ENCODE measurements at regions not wholly inside any gene's neighbourhood (a gene's known extent, or its start where the extent isn't known, plus 50 kb on each side); places are given as distances from the start of the nearest gene placed in this dataset.
"Not testable (repeated sequence)": the region's sequence is repeated elsewhere in the genome, so short reads cannot be mapped to it uniquely, and the experiment has no call there.

GRCh38 chr12:124070394-124071074 is 97.5 kb downstream of the ZNF664 start:
- not testable (repeated sequence) for H3K4me1 ChIP-seq (ENCODE audit: insufficient read depth, low read length); H3K36me3 ChIP-seq (ENCODE audit: insufficient read depth, low read length); H3K27ac ChIP-seq (ENCODE audit: low read depth, low read length); H3K27ac Mint-ChIP-seq (ENCODE audit: unreplicated experiment); H2AFZ ChIP-seq (ENCODE audit: low read depth, low read length); H3K4me2 ChIP-seq (ENCODE audit: low read length); DNase-seq (ENCODE audit: low read depth); FAIRE-seq; H3K9me3 Mint-ChIP-seq (ENCODE audit: unreplicated experiment); H3K4me3 Mint-ChIP-seq (ENCODE audit: unreplicated experiment); H3K4me3 ChIP-seq (ENCODE audit: insufficient read depth, low read depth, low read length); H3K79me2 ChIP-seq (ENCODE audit: insufficient read depth, low read length); H4K20me1 ChIP-seq (ENCODE audit: insufficient read depth, low read length); H3K36me3 Mint-ChIP-seq (ENCODE audit: low read depth, unreplicated experiment); H3K27me3 ChIP-seq (ENCODE audit: insufficient read depth, low read length); H3K9ac ChIP-seq (ENCODE audit: low read length); H3K27me3 Mint-ChIP-seq (ENCODE audit: low read depth, unreplicated experiment); H3K9me3 ChIP-seq (ENCODE audit: insufficient read depth, low read depth, low read length)
- peaks cover 19% of the 10 kb centered on the region for H3K4me1 Mint-ChIP-seq (ENCODE audit: low read depth, unreplicated experiment)

DNA sequence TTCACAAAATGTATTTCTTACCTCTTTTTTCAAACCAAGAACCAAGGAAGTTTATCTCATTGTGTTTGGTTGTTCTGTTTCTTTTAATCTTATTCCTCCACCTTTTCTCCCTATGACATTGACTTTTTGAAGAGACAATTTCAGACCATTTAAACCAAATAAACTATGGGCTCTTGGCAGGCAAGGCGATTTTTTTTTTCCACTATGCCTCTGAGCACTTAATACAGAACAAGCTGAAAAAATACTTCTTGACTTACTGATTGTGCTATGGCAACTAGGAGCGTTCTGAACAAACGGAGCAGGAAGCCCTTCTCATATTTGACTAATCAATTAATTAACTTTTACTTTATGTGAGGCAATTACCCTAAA is 98.0 kb downstream of the ZNF664 start:
- Histone ChIP-seq H2AFZ (ENCODE audit: low read depth, low read length) (no peak overlapping the region), H3K9ac (ENCODE audit: low read length) (no peak overlapping the region), H3K27ac (ENCODE audit: low read depth, low read length) (no peak overlapping the region), H3K27me3 (ENCODE audit: insufficient read depth, low read length) (peaks cover 2% of the 10 kb centered on the region), H4K20me1 (ENCODE audit: insufficient read depth, low read length) (no peaks in the 10 kb centered on the region), H3K9me3 (ENCODE audit: insufficient read depth, low read depth, low read length) (peaks cover 4% of the 10 kb centered on the region), H3K4me2 (ENCODE audit: low read length) (no peak overlapping the region), H3K4me1 (ENCODE audit: insufficient read depth, low read length) (no peaks in the 10 kb centered on the region), H3K79me2 (ENCODE audit: insufficient read depth, low read length) (no peaks in the 10 kb centered on the region), H3K36me3 (ENCODE audit: insufficient read depth, low read length) (no peaks in the 10 kb centered on the region), H3K4me3 (ENCODE audit: insufficient read depth, low read depth, low read length) (no peak overlapping the region)
- no peak for FAIRE-seq
- H3K4me1 Mint-ChIP-seq (ENCODE audit: low read depth, unreplicated experiment): peaks cover 19% of the 10 kb centered on the region
- H3K9me3 Mint-ChIP-seq (ENCODE audit: unreplicated experiment): peaks cover 2% of the 10 kb centered on the region
- H3K36me3 Mint-ChIP-seq (ENCODE audit: low read depth, unreplicated experiment): peaks cover 6% of the 10 kb centered on the region
- no peak overlapping the region for H3K4me3 Mint-ChIP-seq (ENCODE audit: unreplicated experiment)
- no peaks in the 10 kb centered on the region for H3K27me3 Mint-ChIP-seq (ENCODE audit: low read depth, unreplicated experiment)
- DNase-seq (ENCODE audit: low read depth): no peak
- TF ChIP-seq EZH2 (IDR thresholded peaks at IDR 0.05; ENCODE audit: insufficient read depth, low read length) (no peak), CTCF (IDR thresholded peaks at IDR 0.05; ENCODE audit: insufficient read depth, low read depth, low read length) (no peak)
- no peak overlapping the region for H3K27ac Mint-ChIP-seq (ENCODE audit: unreplicated experiment)

DNA sequence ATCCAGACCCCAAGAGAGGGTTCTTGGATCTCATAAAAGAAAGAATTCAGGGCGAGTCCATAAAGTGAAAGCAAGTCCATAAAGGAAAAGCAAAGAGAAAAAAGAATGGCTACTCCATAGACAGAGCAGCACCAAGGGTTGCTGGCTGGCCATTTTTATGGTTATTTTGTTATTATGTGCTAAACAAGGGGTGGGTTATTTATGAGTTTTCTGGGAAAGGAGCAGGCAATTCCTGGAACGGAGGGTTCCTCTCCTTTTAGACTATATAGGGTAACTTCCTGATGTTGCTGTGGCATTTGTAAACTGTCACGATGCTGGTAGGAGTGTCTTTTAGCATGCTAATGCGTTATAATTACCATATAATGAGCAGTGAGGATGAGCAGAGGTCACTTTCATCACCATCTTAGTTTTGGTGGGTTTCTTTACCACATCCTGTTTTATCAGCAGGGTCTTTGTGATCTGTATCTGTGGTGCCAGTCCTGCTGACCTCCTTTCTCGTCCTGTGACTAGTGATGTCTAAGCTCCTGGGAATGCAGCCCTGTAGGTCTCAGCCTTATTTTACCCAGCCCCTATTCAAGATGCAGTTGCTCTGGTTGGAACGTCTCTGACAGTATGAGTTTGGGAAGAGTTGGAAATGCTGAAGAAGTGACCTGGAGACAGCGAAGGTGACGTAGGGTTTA is 100.5 kb downstream of the ZNF664 start:
- Histone ChIP-seq H3K27ac (ENCODE audit: low read depth, low read length) (no peak overlapping the region), H3K4me2 (ENCODE audit: low read length) (peak overlapping the region; percentile 11), H3K9ac (ENCODE audit: low read length) (no peak overlapping the region)

More for the DNA sequence above, 100.5 kb downstream of the ZNF664 start:
- TF ChIP-seq CTCF (IDR thresholded peaks at IDR 0.05; ENCODE audit: insufficient read depth, low read depth, low read length): no peak
- TF ChIP-seq EZH2 (IDR thresholded peaks at IDR 0.05; ENCODE audit: insufficient read depth, low read length): no peak
- Histone ChIP-seq H3K9me3 (ENCODE audit: insufficient read depth, low read depth, low read length) (no peaks in the 10 kb centered on the region), H3K36me3 (ENCODE audit: insufficient read depth, low read length) (no peaks in the 10 kb centered on the region), H2AFZ (ENCODE audit: low read depth, low read length) (no peak overlapping the region), H3K79me2 (ENCODE audit: insufficient read depth, low read length) (no peaks in the 10 kb centered on the region), H3K27me3 (ENCODE audit: insufficient read depth, low read length) (peaks cover 2% of the 10 kb centered on the region), H3K4me3 (ENCODE audit: insufficient read depth, low read depth, low read length) (no peak overlapping the region), H4K20me1 (ENCODE audit: insufficient read depth, low read length) (no peaks in the 10 kb centered on the region), H3K4me1 (ENCODE audit: insufficient read depth, low read length) (no peaks in the 10 kb centered on the region)
- H3K9me3 Mint-ChIP-seq (ENCODE audit: unreplicated experiment): peaks cover 8% of the 10 kb centered on the region
- DNase-seq (ENCODE audit: low read depth): peak; percentile 26
- no peak for FAIRE-seq
- H3K27ac Mint-ChIP-seq (ENCODE audit: unreplicated experiment): peak overlapping the region; percentile 51
- no peak overlapping the region for H3K4me3 Mint-ChIP-seq (ENCODE audit: unreplicated experiment)
- peaks cover 7% of the 10 kb centered on the region for H3K36me3 Mint-ChIP-seq (ENCODE audit: low read depth, unreplicated experiment)
- H3K4me1 Mint-ChIP-seq (ENCODE audit: low read depth, unreplicated experiment): peaks cover 26% of the 10 kb centered on the region
- H3K27me3 Mint-ChIP-seq (ENCODE audit: low read depth, unreplicated experiment): no peaks in the 10 kb centered on the region
